ENCODE measurements at regions not wholly inside any gene's neighbourhood (a gene's known extent, or its start where the extent isn't known, plus 50 kb on each side); places are given as distances from the start of the nearest gene placed in this dataset.

- TF ChIP-seq SIN3A (IDR thresholded peaks at IDR 0.05; ENCODE audit: borderline replicate concordance, insufficient read depth, low read length) (no peak), FOXP2 (optimal IDR thresholded peaks at IDR 0.05; ENCODE audit: borderline replicate concordance, extremely low read depth, extremely low read length, insufficient read depth) (no peak), TAF1 (IDR thresholded peaks at IDR 0.05; ENCODE audit: borderline replicate concordance, insufficient read depth, low read length) (no peak), POLR2AphosphoS5 (IDR thresholded peaks at IDR 0.05; ENCODE audit: low read depth, low read length) (no peak)
- TF ChIP-seq, protein P1, sequence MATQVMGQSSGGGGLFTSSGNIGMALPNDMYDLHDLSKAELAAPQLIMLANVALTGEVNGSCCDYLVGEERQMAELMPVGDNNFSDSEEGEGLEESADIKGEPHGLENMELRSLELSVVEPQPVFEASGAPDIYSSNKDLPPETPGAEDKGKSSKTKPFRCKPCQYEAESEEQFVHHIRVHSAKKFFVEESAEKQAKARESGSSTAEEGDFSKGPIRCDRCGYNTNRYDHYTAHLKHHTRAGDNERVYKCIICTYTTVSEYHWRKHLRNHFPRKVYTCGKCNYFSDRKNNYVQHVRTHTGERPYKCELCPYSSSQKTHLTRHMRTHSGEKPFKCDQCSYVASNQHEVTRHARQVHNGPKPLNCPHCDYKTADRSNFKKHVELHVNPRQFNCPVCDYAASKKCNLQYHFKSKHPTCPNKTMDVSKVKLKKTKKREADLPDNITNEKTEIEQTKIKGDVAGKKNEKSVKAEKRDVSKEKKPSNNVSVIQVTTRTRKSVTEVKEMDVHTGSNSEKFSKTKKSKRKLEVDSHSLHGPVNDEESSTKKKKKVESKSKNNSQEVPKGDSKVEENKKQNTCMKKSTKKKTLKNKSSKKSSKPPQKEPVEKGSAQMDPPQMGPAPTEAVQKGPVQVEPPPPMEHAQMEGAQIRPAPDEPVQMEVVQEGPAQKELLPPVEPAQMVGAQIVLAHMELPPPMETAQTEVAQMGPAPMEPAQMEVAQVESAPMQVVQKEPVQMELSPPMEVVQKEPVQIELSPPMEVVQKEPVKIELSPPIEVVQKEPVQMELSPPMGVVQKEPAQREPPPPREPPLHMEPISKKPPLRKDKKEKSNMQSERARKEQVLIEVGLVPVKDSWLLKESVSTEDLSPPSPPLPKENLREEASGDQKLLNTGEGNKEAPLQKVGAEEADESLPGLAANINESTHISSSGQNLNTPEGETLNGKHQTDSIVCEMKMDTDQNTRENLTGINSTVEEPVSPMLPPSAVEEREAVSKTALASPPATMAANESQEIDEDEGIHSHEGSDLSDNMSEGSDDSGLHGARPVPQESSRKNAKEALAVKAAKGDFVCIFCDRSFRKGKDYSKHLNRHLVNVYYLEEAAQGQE (IDR thresholded peaks at IDR 0.05; ENCODE audit: insufficient read depth in 1 of 2, low read depth in 2 of 2, low read length in 2 of 2), result no peak
Observed at GRCh38 chr13:44093607-44094564, 214.2 kb downstream of the LACC1 start.

DNA sequence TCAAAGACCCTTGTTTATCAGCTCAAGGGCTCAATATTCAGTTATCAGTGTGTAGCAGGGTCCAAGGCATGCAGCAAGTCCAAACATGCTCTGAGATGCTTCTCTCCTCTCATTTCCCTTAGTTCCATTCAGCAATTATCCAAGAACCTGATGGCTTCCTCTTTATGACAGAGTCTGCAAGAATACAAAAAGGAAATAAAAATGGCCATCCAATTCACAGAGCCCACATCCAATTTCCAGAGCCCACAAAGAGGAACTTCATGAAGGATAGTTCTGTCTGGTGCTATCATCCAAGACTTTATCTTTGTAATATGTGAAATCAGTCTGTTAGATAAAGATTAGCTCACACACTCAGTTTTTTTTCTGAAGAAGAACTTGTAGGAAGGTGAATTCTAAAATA is 217.2 kb downstream of the LACC1 start:
- TF ChIP-seq SIN3A (IDR thresholded peaks at IDR 0.05; ENCODE audit: borderline replicate concordance, insufficient read depth, low read length), result no peak
- no peak for TF ChIP-seq TAF1 (IDR thresholded peaks at IDR 0.05; ENCODE audit: borderline replicate concordance, insufficient read depth, low read length)
- no peak for TF ChIP-seq POLR2AphosphoS5 (IDR thresholded peaks at IDR 0.05; ENCODE audit: low read depth, low read length)
- TF ChIP-seq, protein P1 (IDR thresholded peaks at IDR 0.05; ENCODE audit: insufficient read depth in 1 of 2, low read depth in 2 of 2, low read length in 2 of 2), result no peak
- no peak for TF ChIP-seq FOXP2 (optimal IDR thresholded peaks at IDR 0.05; ENCODE audit: borderline replicate concordance, extremely low read depth, extremely low read length, insufficient read depth)

- TF ChIP-seq FOXP2 (optimal IDR thresholded peaks at IDR 0.05; ENCODE audit: borderline replicate concordance, extremely low read depth, extremely low read length, insufficient read depth) (no peak), TAF1 (IDR thresholded peaks at IDR 0.05; ENCODE audit: borderline replicate concordance, insufficient read depth, low read length) (no peak), SIN3A (IDR thresholded peaks at IDR 0.05; ENCODE audit: borderline replicate concordance, insufficient read depth, low read length) (no peak), POLR2AphosphoS5 (IDR thresholded peaks at IDR 0.05; ENCODE audit: low read depth, low read length) (no peak)
- TF ChIP-seq, protein P1 (IDR thresholded peaks at IDR 0.05; ENCODE audit: insufficient read depth in 1 of 2, low read depth in 2 of 2, low read length in 2 of 2), result no peak
Observed at GRCh38 chr13:44098559-44098958, 218.9 kb downstream of the LACC1 start.

DNA sequence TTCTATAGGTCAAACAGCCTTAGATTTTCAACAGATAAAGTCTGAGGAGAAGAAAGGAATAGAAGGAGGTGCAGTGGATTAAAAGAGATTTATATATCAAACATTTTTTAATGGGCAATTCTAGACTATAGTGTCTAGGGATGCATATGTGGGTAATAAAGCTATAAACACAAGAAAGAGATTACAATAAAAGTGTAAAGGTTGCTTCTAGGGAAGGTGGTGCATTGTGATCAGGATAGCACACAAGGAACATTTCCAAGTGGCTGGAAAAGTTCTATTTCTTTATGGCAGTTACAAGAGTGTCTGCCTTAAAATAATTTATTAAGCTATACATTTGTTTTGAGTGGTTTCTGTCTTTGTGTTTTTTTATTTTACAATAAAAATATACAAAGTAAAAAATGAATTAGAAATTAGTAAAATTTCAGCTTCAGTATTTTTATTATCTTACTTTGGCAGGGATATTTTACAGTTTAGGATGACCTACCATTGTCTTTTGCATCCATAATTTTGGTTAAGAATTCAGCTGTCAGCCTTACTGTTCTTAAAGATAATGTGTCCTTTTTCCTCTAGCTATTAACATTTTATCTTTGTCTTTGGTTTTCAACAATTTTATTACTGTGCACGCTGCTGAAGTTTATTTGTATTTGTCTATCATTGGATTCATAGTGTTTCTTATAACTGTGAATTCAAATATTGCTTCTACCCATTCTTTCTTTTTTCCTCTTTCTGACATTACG is 221.8 kb downstream of the LACC1 start:
- TF ChIP-seq POLR2AphosphoS5 (IDR thresholded peaks at IDR 0.05; ENCODE audit: low read depth, low read length) (no peak), FOXP2 (optimal IDR thresholded peaks at IDR 0.05; ENCODE audit: borderline replicate concordance, extremely low read depth, extremely low read length, insufficient read depth) (no peak), TAF1 (IDR thresholded peaks at IDR 0.05; ENCODE audit: borderline replicate concordance, insufficient read depth, low read length) (no peak), SIN3A (IDR thresholded peaks at IDR 0.05; ENCODE audit: borderline replicate concordance, insufficient read depth, low read length) (no peak)
- TF ChIP-seq, protein P1 (IDR thresholded peaks at IDR 0.05; ENCODE audit: insufficient read depth in 1 of 2, low read depth in 2 of 2, low read length in 2 of 2), result no peak

Data from PFSK-1 (cell line).